ENCODE measurements at regions not wholly inside any gene's neighbourhood (a gene's known extent, or its start where the extent isn't known, plus 50 kb on each side); places are given as distances from the start of the nearest gene placed in this dataset.
A peak's percentile ranks its signal among the peaks of the same experiment; 100 is the strongest.

DNA sequence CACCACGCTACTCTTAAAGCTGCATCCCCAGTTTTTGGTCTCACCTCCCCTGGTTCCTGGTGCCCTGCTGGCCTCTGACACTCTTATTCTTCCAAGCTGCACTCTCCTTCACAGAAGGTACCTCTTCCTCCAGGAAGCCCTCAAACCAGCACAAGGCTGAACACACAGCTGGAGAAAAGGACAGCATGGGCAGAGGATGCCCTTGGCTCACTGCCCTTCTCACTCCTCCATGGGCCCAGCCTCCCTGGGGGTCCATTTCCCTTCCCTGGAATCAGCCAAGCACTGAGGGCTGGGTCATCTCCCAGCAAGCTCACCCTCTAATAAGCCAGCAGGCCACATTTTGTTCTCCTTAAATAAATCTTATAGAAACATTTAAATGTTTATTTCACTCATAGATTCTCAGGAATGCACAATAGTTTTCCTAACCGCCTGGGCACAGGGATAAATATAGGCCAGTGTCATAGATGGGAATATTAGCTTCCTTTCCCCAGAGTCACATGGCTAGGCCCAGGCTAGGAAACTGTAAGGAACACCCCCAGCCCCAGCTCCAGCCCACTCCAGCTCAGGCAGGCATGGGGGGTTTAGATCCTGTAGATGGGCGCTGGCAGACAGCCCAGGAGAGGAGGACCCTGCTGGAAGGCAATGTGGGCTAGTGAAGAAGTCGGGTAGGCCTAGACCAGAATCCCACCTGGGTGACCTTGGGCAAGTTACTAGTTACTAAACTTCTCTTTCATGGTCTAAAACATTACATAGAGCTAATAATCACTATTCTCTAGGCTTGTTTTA, 51.5 kb downstream of the IRAG1 start:
- no peak for ATAC-seq

GRCh38 chr11:10641177-10641911, 52.2 kb downstream of the IRAG1 start:
- no peak for ATAC-seq

GRCh38 chr11:10640308-10640707, 53.2 kb downstream of the IRAG1 start:
- no peak for ATAC-seq

- ATAC-seq = no peak
Observed at GRCh38 chr11:10639350-10639749, 54.2 kb downstream of the IRAG1 start.

DNA sequence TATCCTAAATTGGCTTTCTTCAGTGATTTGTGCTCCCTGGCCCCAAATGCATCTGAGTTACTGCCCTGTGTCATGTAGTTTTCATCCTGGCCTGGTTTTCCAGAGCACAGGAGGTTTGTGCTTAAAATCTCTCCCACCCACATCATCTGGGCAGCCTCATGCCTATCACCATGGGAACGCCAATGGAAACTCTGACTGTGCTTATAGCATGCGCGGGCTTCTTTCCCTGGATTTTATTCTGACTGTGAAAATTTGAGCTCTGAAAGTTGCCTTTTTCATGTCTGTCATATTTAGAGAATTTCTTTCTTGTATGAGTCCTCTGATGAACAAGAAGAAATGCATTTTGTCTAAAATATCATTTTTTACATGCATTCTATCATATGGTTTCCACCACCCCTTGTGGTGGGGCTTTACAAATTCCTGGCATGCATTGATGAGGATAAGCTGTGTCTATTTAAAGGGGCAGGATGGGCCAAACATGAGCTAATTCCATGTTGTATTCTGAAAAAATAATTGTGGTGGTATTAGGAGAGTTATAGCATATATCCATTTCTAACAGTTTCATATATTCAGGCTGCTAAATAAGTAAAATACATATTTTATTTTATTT, 55.1 kb downstream of the IRAG1 start:
- ATAC-seq = no peak

DNA sequence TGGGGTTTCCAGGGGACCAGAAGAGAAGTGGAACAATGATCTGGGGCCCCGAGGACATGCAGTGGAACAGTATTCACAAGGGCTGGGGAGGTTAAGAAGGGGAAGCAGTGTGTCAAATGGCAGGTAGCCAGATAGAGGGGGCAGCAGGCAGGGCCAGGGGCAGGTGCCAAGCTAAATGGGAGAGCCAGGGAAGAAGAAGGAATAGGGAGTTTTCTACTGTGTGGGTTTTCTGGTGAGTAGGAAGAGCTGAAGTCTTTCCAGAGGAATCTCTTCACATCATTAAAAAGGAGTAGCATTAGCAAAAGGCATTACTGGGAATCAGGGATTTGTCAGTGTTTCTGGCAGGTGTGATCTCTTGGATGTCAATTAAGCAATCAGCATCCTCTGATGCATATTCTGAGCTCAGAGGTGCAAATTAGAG, 55.8 kb downstream of the IRAG1 start:
- ATAC-seq = no peak

GRCh38 chr11:10634407-10634806, 59.1 kb downstream of the IRAG1 start:
- ATAC-seq = no peak

- no peak for ATAC-seq
Observed at GRCh38 chr11:10633261-10633660, 60.3 kb downstream of the IRAG1 start.

- peak in 1 of 2 donors; percentile 28 for ATAC-seq
Observed at GRCh38 chr11:10632483-10632882, 61.1 kb downstream of the IRAG1 start.

DNA sequence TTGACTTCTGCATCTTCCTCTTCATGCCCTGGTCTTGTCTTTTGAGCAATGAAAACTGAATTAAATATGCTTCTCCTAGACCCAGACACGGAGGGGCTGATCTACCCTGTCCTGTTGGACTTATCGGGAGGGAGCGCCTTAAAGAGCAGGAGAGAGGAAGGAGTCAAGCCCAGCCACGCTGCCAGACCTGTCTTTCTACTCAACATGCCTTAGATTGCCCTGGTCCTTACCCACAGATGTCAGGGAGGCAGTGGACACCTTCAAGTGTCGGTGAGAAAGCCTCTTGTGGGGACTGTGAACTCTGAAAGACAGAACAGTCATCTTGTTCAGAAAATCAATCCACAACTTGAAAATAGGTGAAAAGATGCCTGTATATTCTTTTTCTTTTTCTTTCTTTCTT, 61.8 kb downstream of the IRAG1 start:
- no peak for ATAC-seq

DNA sequence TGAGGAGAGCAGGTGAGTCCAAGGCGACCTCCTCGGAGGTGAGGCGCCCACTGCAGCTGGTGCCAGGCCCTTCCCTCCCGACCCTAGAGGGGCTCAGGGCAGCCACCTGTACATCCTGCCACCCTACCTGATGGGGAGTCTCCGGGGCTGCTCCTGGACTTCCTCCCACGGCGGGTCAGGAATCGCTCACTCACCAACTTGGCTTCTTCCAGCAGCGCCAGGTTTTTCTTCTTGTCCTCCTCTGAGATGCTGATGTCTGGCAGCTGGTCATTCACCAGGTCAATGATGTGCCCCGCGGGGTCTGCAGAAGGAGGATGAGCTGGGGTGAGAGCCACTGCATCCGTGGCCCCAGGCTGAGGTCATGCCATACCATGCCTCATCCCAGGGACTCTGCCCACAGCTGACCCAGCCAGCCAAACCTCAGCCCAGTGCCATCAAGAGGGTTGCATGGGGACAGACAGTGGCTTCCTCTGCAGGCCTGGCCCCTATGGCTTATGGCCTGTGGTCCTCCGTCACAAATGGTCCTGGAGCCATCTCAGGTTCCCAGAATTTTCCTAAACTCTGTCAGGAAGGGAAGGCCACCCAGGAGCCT, 61.0 kb upstream of the LYVE1 start:
- no peak for ATAC-seq

- no peak for ATAC-seq
Observed at GRCh38 chr11:10628508-10629236, 60.2 kb upstream of the LYVE1 start.

GRCh38 chr11:10627816-10628215, 59.4 kb upstream of the LYVE1 start:
- no peak for ATAC-seq

DNA sequence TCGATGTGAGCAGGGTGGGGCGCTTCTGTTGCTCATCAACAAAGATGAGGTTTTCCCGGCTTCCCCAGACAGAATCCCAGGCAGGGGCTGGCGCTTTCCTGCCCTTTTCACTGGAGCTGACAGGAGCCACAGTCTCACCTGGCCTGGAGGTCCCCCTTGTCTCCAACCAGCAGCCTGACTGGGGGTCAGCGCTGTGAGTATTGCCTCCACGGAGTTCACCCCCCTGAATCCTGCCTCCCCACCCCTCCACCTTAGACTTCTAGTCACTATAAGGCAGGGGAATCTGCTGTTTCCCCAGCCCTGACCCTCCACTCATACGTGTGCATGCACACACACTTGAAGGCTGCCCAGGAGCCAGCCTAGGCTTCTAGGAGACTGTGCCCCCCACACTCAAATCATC, 58.8 kb upstream of the LYVE1 start:
- no peak for ATAC-seq

GRCh38 chr11:10625982-10626311, 57.5 kb upstream of the LYVE1 start:
- no peak for ATAC-seq

DNA sequence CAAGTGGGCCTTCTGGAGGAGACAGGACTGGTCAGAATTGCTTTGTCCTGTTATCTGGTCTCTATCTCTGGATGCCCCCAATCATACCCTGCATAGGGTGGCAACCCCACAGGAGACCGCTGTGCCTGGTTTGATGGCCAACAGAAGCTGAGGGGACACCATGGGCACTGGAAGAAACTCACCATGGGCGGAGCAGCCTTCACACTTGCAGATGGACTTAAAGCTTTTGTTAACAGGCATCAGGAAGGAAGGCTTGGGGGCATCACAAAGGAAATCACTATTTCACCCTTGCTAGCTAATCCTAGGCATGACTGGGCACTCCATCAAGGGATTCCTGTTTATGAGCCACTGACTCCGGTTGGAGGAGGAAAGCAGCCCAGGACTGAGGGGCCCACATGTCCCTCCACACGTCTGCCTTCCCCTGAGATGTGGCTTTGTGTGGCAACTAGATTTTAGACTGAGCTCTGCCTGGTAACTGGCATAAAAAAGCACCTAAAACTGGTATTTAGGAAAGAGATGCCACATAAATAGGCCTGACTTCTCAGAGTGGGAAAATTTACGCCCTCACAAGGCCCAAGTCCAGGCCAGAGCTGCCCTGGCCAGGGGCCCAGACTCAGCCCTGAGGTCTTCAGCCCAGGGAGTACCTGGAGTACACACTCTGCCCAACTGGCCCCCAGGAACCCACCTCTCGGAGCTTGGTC, 57.0 kb upstream of the LYVE1 start:
- no peak for ATAC-seq

DNA sequence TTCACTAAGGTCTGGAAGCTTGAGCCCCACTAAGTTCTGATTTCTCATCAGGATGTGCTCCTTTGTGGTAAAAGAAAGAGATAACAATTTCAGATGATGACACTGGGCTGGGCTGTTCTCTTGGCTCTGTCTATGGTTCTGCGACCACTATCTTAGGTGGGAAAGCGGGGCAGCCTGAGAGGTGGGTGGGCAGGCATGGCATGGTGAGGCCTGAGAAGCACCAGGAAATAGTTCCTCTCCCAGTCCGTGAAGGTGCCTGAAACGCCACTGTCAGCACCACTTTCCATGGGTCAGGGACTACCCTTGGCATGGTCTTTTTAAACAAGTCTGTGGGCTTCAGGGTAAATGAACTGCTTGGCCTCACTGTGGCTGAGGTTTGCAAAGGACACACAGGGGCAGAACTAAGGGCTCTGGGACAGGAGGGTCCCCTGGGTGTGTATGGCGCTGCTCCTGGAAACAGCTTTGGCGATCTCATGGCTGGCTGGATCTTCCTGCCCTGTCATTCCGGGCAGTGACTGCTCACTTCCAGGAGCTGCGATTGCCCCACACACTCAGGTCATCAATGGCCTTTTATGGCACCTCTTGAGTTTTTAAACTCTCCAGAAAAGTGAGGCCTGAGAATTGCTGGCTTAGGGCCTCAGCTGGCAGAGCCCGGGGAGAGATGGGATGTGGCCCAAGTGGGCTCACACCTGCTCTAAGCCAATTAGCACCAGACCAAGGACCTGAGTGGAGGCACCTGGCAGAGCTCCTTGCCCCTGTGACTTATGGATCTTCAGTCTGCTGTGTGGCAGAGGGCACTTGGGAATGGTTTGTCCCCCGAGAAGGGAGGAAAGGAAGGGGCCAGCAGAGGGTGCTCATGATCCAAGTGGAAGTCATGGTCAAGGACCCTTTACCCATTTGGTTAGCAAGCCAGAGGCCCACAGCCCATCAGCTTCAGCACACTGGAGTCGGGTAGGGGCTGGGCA, 55.6 kb upstream of the LYVE1 start:
- no peak for ATAC-seq

DNA sequence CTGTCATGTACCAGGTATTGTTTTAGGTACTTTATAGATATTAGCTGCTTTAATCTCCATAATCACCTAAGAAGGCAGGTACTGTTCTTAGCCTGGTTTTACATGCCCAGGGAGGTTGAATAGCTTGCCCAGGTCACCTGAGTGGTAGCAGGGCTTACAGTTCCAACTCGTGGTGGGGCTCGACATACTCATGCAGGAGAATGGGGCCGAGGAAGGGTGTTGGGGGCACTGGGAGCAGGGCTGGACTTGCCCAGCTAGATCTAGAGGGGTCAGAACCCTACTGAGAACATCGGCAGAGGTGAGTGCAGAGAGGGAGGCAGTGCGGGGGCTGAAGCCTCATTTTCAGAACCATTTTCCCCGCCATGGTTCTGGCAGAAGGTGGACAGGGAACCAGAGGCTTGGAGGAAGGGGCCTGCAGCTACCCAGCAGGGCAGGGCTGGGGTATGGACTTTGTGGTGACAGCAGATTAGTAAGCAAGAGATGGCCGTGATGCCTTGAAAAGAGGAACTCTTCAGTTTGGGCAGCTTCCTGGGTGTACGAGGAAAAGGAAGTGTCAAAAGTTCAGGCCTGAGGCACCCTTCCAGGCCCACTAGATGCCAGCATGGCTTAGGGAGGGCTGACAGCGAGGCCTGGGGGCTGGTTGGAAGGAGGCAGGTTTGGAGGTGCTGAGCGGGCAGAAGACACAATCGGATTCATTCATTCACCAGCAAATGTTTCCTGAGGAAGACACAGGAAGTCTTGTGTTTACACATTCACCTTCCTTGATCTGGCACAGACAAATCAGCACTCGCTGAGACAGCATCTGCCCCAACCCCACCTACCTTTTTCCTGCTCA, 54.7 kb upstream of the LYVE1 start:
- ATAC-seq = peak; percentile 10 to 19

DNA sequence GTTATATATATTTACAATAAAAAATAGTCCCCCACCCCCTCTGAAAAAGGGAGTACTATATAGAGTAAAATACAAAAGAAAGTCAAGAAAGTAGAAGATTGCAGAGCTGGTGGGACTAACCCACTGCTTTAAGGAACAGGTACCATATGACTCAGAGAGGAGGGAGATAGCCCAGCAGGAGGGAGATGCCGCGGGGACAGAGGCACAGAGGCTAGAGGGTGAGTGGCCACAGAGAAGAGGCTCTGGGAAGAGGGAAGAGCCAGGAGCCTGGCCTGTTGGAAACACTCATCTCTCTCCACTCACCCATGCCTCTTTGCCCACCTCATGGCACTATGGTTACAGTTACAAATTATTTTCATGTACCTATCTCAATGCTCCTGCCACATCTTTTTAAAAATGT, 53.6 kb upstream of the LYVE1 start:
- ATAC-seq = no peak

- no peak for ATAC-seq
Observed at GRCh38 chr11:10619131-10619680, 50.7 kb upstream of the LYVE1 start.

Data from activated CD4-positive, CD25-positive, alpha-beta regulatory T cell treated with anti-CD3 and anti-CD28 coated beads, Interleukin-2, amount 50 U/mL, for 24 hours (primary cell).